LNCAP (cell line): ENCODE measurements at regions not wholly inside any gene's neighbourhood (a gene's known extent, or its start where the extent isn't known, plus 50 kb on each side); places are given as distances from the start of the nearest gene placed in this dataset.

Experiments
- TF ChIP-seq, protein P1 (sequence below): fragments of 450-650 bp; IDR thresholded peaks from 2 replicates; pipeline ENCODE4 v1.5.1; 2017; ENCODE audit warnings: mild to moderate bottlenecking

DNA sequence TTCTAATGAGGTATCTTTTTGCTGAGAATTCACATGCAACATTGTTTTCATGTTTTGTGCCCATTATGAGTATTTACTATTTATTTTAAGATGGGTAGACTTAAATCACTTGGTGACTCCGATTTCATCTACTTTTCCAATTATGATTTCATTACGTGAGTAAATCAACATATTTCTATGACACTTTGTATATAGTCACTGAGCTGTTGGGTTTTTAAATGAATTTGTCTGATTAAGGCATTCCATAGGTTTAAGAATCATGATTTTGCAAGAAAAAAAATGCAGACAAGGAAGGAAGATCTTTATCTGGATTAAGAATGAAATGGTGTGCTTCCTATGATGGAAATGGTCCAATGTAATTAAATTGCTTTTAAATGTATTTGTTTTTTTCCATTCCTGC lies 661.9 kb downstream of the ANXA1 start:
- TF ChIP-seq, protein P1, sequence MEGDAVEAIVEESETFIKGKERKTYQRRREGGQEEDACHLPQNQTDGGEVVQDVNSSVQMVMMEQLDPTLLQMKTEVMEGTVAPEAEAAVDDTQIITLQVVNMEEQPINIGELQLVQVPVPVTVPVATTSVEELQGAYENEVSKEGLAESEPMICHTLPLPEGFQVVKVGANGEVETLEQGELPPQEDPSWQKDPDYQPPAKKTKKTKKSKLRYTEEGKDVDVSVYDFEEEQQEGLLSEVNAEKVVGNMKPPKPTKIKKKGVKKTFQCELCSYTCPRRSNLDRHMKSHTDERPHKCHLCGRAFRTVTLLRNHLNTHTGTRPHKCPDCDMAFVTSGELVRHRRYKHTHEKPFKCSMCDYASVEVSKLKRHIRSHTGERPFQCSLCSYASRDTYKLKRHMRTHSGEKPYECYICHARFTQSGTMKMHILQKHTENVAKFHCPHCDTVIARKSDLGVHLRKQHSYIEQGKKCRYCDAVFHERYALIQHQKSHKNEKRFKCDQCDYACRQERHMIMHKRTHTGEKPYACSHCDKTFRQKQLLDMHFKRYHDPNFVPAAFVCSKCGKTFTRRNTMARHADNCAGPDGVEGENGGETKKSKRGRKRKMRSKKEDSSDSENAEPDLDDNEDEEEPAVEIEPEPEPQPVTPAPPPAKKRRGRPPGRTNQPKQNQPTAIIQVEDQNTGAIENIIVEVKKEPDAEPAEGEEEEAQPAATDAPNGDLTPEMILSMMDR = no peak

DNA sequence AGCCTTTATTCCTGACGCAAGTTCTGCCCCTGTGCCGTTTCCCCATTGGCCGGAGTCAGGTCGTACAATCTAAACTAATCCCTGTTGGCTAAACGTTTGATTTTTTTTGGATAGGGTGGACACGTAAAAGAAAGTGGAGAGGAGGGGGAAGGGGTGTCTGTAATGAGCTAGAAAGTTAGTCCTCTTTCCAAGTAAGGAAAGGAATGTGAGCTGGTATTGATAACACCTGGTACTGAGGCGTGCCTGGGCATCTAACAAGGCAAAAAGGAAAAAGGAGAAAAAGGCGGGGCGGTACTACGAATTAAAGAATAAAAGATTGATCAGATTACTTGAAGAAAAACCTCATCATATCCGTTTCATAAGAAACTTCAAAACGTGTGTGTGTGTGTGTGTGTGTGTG lies 665.2 kb downstream of the ANXA1 start:
- TF ChIP-seq, protein P1 = no peak

DNA sequence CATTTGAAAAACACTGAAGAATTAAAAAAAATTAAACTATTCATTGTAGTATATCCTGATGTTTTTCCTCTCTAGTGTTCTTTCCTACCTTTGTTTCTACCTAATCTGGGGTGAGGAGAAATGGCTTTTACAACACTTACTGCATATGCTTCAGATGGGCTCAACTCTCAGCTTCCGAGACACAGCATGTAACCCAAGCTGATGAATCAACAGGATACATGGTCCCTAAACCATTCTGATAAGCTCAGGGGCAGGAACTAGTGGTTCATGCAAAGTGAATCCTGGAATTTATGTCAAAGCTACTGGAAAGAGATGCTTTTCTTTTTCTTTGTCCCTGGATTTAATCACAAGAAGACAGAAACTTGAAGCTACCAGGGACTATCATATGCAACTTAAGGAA lies 672.5 kb upstream of the RORB start:
- TF ChIP-seq, protein P1 = no peak

DNA sequence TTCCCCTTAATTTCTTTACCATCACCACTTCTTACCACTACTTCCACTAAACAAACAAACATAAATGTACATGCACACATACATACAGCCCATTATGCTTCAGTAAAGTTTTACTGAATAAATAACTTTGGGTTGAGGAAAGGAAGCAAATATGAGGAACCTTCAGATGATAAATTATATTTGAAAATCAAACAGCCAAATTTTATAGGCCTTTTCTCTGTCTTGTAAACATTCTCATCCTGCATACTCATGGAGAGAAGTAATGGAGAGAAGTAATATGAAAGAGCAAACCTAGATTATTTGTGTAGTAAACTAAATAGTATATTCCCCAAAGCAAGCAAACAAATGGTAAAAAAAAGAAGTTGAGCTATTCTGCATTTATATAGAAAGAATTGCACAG lies 658.3 kb upstream of the RORB start:
- TF ChIP-seq, protein P1 = no peak

DNA sequence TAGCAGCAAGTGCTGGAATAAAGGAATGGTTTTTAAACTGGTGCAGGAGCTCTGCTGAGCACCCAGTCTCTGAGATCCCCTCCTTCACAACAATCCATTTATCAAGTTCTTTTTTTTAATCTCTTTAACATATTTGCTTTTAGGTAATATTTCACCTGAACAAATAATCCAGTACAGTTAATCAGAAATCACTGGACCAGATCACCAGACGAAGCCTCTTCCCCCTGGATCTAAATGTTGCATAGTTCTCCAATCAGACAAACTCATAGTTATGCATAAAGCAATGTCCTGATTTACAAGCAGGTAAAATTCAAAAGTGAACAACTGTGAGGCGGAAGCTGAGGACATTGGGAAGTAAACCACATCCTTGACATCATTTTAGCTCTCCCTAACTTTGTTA lies 657.7 kb upstream of the RORB start:
- TF ChIP-seq, protein P1 = no peak

DNA sequence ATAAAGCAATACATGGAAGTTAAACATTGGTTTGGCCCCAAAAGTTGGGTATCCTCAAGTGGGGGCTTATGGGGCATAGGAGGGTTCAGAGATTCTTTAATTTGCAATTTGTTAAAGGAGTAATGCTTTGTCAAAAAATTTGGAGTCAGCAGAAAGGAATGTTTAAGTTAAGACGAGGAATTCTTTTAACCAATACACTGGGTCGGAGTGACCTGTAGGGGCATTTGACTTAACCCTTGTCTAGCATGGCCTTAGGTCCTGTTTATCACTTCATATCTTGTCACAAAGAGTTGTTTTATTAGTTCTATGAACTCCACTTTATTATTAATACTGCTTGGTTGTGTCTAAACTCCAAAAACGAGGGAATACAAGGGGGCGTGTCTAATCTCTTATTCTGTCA lies 656.1 kb upstream of the RORB start:
- TF ChIP-seq, protein P1 = no peak

DNA sequence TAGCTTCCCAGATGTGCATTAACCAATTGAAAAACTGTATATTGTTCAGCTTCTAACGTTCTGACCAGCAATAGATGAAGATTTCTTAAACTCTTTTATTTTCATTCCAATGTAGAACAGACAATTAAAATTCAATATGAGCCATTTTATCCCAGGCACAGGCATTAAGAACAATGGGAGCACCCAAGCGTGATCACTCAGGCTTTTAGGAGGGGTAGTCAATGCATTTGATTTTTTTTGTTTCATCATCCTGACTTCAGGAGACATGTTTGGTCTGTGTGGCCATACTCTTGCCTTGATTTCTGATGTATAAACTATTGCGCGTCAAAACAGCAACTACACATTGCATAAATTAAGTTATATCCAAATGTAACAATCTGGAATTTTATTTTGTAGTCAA lies 653.0 kb upstream of the RORB start:
- TF ChIP-seq, protein P1 = no peak

DNA sequence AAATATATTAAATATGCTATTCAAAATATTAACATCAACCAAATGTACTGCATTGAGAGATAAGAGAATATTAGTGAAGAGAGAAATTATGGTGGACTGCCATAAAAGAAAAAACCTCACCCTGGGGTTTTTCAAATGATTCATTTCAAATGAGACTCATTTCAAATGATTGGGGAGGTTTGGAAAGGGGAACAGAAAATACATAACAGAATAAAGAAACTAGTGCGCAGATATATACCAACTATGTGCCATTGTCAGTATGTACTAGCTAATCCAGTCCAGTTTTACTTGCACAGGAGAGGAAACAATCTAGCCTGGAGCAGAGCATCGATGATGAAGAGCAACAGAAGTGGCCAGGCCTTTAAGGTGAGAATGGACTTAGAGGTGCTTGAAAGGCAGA lies 651.6 kb upstream of the RORB start:
- TF ChIP-seq, protein P1 = no peak
